HCT116 (cell line): ENCODE measurements at regions not wholly inside any gene's neighbourhood (a gene's known extent, or its start where the extent isn't known, plus 50 kb on each side); places are given as distances from the start of the nearest gene placed in this dataset.

ENCODE experiments used
- ATAC-seq: fragments of 200-7000 bp; cut with Tn5 transposase; 2 replicates; pipeline ENCODE4 v1.9.1; 2020; ENCODE audit warnings: mild to moderate bottlenecking, moderate library complexity
- BruUV-seq: library from RNA; stranded (reverse); fragments of 400-500 nt; replicated peaks from 2 replicates; lab custom pipeline; 2021; lab: Mats Ljungman, UMichigan
- CTCF ChIA-PET: fragments of 300-600 bp; sonication (Branson Sonifier 250); formaldehyde crosslinking; loops from one replicate; lab custom pipeline; 2021; ENCODE audit warnings: antibody characterized with exemption; lab: Charles Lee
- POLR2A ChIA-PET: fragments of 300-600, 350-600 bp; sonication (Branson Sonifier 250); formaldehyde crosslinking; loops from one replicate; lab custom pipeline; 2021; ENCODE audit warnings: antibody characterized with exemption; lab: Charles Lee
- RAD21 ChIA-PET, 2 experiments: fragments of 300-600 bp; sonication (Branson Sonifier 250); formaldehyde crosslinking; loops; one replicate each; lab custom pipeline; 2023; ENCODE audit warnings: low total read pairs in 2 of 2; ENCODE audit not compliant: uncharacterized antibody in 2 of 2, unreplicated experiment in 2 of 2, low non-redundant PET in 1 of 2; lab: Charles Lee
- DNase-seq: peaks from one replicate; pipeline ENCODE4 v3.0.0-alpha.2; 2010; ENCODE audit warnings: low read depth, low spot score
- H2AFZ ChIP-seq: fragments of 200-600 bp; shearing (Covaris generic), sonication (generic); 2 replicates; pipeline ENCODE4 v1.6.1; 2017; ENCODE audit warnings: low read depth, mixed run types, mixed read lengths, antibody characterized with exemption, low read length; ENCODE audit not compliant: poor library complexity, severe bottlenecking
- H3K27ac ChIP-seq: 2 replicates; pipeline ENCODE4 v1.5.1; 2012; ENCODE audit warnings: low read depth, low read length
- H3K27me3 ChIP-seq: fragments of 200-600 bp; sonication (generic); 2 replicates; pipeline ENCODE4 v1.6.1; 2016; ENCODE audit warnings: mixed run types, low read length, mixed read lengths; ENCODE audit not compliant: insufficient read depth
- H3K36me3 ChIP-seq, 2 experiments: fragments of 200-500 bp in 1 of 2; fragments of 200-600 bp in 1 of 2; sonication (Bioruptor generic) in 1 of 2; sonication (generic) in 1 of 2; 2 replicates each; pipeline versions ENCODE4 v1.5.1 to v1.6.1; 2014 to 2016; ENCODE audit warnings: low read length in 2 of 2, inconsistent platforms in 1 of 2, mixed read lengths in 1 of 2, mixed run types in 1 of 2; ENCODE audit not compliant: insufficient read depth in 2 of 2, control insufficient read depth in 1 of 2
- H3K4me1 ChIP-seq, 2 experiments: fragments of 200-600 bp in 1 of 2; sonication (generic) in 1 of 2; 2 replicates each; pipeline versions ENCODE4 v1.5.1 to v1.6.1; 2012 to 2017; ENCODE audit warnings: low read length in 2 of 2, inconsistent platforms in 1 of 2, mild to moderate bottlenecking in 1 of 2, mixed read lengths in 1 of 2, mixed run types in 1 of 2, moderate library complexity in 1 of 2; ENCODE audit not compliant: insufficient read depth in 2 of 2, control insufficient read depth in 1 of 2
- H3K4me2 ChIP-seq: fragments of 200-600 bp; sonication (generic); 2 replicates; pipeline ENCODE4 v1.6.1; 2017; ENCODE audit warnings: mixed run types, low read length, mixed read lengths
- H3K4me3 ChIP-seq, 2 experiments: fragments of 200-600 bp in 1 of 2; sonication (generic) in 1 of 2; replicated peaks in 1 of 2; 2 replicates each; pipeline ENCODE4 v1.5.1; 2011 to 2016; ENCODE audit warnings: low read length in 2 of 2, control low read depth in 1 of 2, low read depth in 1 of 2, mild to moderate bottlenecking in 1 of 2, mixed read lengths in 1 of 2, mixed run types in 1 of 2
- H3K79me2 ChIP-seq: fragments of 200-600 bp; sonication (generic); 2 replicates; pipeline ENCODE4 v1.6.1; 2017; ENCODE audit warnings: mild to moderate bottlenecking, mixed run types, low read length, moderate library complexity, mixed read lengths; ENCODE audit not compliant: insufficient read depth
- H3K9ac ChIP-seq: fragments of 200-600 bp; sonication (generic); 2 replicates; pipeline ENCODE4 v1.6.1; 2016; ENCODE audit warnings: low read length, mixed read lengths
- H3K9me2 ChIP-seq: fragments of 200-600 bp; sonication (generic), shearing (Covaris generic); 2 replicates; pipeline ENCODE4 v1.6.1; 2017; ENCODE audit warnings: mixed run types, mild to moderate bottlenecking, moderate library complexity; ENCODE audit not compliant: insufficient read depth
- H3K9me3 ChIP-seq, 2 experiments: fragments of 200-500 bp in 1 of 2; fragments of 200-600 bp in 1 of 2; sonication (Bioruptor generic) in 1 of 2; sonication (generic) in 1 of 2; 2 replicates each; pipeline ENCODE4 v1.6.1; 2014 to 2017; ENCODE audit warnings: low read length in 2 of 2, mixed read lengths in 2 of 2, inconsistent platforms in 1 of 2, low read depth in 1 of 2, mild to moderate bottlenecking in 1 of 2, mixed run types in 1 of 2, moderate library complexity in 1 of 2; ENCODE audit not compliant: control insufficient read depth in 1 of 2, insufficient read depth in 1 of 2
- H4K20me1 ChIP-seq: fragments of 200-600 bp; sonication (generic), shearing (Covaris generic); 2 replicates; pipeline ENCODE4 v1.6.1; 2017; ENCODE audit warnings: mixed run types, mild to moderate bottlenecking, moderate library complexity; ENCODE audit not compliant: insufficient read depth
- CTCF ChIP-seq, 3 experiments: fragments of 200-600 bp in 1 of 3; sonication (generic) in 1 of 3; IDR thresholded peaks in 2 of 3; conservative IDR thresholded peaks in 1 of 3; 2 replicates each; pipeline ENCODE4 v1.5.1; 2012 to 2017; ENCODE audit warnings: low read depth in 2 of 3, low read length in 2 of 3, antibody characterized with exemption in 1 of 3, borderline replicate concordance in 1 of 3, control low read depth in 1 of 3, mild to moderate bottlenecking in 1 of 3, mixed read lengths in 1 of 3, mixed run types in 1 of 3, moderate library complexity in 1 of 3; ENCODE audit not compliant: insufficient read depth in 1 of 3
- EGR1 ChIP-seq: IDR thresholded peaks from 2 replicates; pipeline ENCODE4 v1.6.1; 2012; ENCODE audit warnings: low read depth
- EZH2 ChIP-seq: fragments of 200-600 bp; sonication (generic); IDR thresholded peaks from 2 replicates; pipeline ENCODE4 v1.6.1; 2017; ENCODE audit warnings: antibody characterized with exemption, mixed run types
- EZH2phosphoT487 ChIP-seq: fragments of 200-600 bp; IDR thresholded peaks from 2 replicates; pipeline ENCODE4 v1.6.1; 2018; ENCODE audit warnings: antibody characterized with exemption, borderline replicate concordance
- POLR2A ChIP-seq: IDR thresholded peaks from 2 replicates; pipeline ENCODE4 v1.7.0; 2011; ENCODE audit warnings: borderline replicate concordance; ENCODE audit not compliant: insufficient read depth, insufficient read length; ENCODE audit errors: extremely low read depth
- RAD21 ChIP-seq: IDR thresholded peaks from 2 replicates; pipeline ENCODE4 v1.6.1; 2012; ENCODE audit warnings: low read depth, mild to moderate bottlenecking
- REST ChIP-seq: IDR thresholded peaks from 2 replicates; pipeline ENCODE4 v1.6.1; 2012; ENCODE audit warnings: low read depth
- SP1 ChIP-seq: IDR thresholded peaks from 2 replicates; pipeline ENCODE4 v1.6.1; 2012; ENCODE audit warnings: low read depth
- ZFX ChIP-seq: fragments of 450-650 bp; IDR thresholded peaks from 2 replicates; pipeline ENCODE4 v1.6.1; 2017
- ZNF274 ChIP-seq: fragments of 200-500 bp; sonication (Bioruptor generic); IDR thresholded peaks from 2 replicates; pipeline ENCODE4 v1.6.1; 2014; ENCODE audit warnings: mild to moderate bottlenecking, low read depth, low read length, inconsistent platforms
- intact Hi-C: fragments of 100-400 bp; cut with micrococcal nuclease; formaldehyde crosslinking; loops from 2 replicates; pipeline ENCODE4 v1.10.0; 2022

- Histone ChIP-seq H3K36me3 (no peaks in the 10 kb centered on the region), H3K27ac (no peak overlapping the region), H4K20me1 (no peaks in the 10 kb centered on the region), H3K4me2 (no peak overlapping the region), H3K79me2 (no peaks in the 10 kb centered on the region), H2AFZ (no peak overlapping the region), H3K9ac (no peak overlapping the region), H3K27me3 (no peaks in the 10 kb centered on the region), H3K9me2 (0 out of 2 replicates have a peak, but pooled peaks cover 3% of the 10 kb centered on the region), H3K9me3 (no peaks in the 10 kb centered on the region), H3K4me3 (no peak overlapping the region), H3K4me1 (peaks cover 0 to 6% of the 10 kb centered on the region in 2 experiments; a peak in 1 of 4 replicates)
- POLR2A ChIA-PET: no interaction called here
- RAD21 ChIA-PET: no interaction called here
- no peak for TF ChIP-seq ZFX
- no peak for TF ChIP-seq CTCF (IDR thresholded peaks at IDR 0.05 in 2 of 3, conservative IDR thresholded peaks at IDR 0.05 in 1 of 3; ENCODE audit: borderline replicate concordance in 1 of 3, insufficient read depth in 1 of 3, low read depth in 2 of 3, low read length in 2 of 3)
- TF ChIP-seq EGR1: no peak
- no peak for TF ChIP-seq RAD21
- no peak for TF ChIP-seq POLR2A
- TF ChIP-seq ZNF274: no peak
- TF ChIP-seq SP1: no peak
- TF ChIP-seq EZH2phosphoT487: no peak
- no peak for TF ChIP-seq REST
- TF ChIP-seq EZH2: no peak
- intact Hi-C loops: no loop called here
- DNase-seq (no peak), ATAC-seq (no peak)
- no TSS peak for BruUV-seq
- CTCF ChIA-PET: no interaction called here
Measured at GRCh38 chr1:199909137-199909536, 118.4 kb upstream of the NR5A2 start.
